Stimulated activated CD4-positive, alpha-beta T cell treated with anti-CD3 and anti-CD28 coated beads, Interleukin-1b, Interleukin-23, amount 100 ng/mL, for 48 hours (primary cell): ENCODE measurements at regions not wholly inside any gene's neighbourhood (a gene's known extent, or its start where the extent isn't known, plus 50 kb on each side); places are given as distances from the start of the nearest gene placed in this dataset.
"Not testable (repeated sequence)": the region's sequence is repeated elsewhere in the genome, so short reads cannot be mapped to it uniquely, and the experiment has no call there.

Source experiments
- DNase-seq: peaks from one replicate; pipeline ENCODE4 v3.0.0-alpha.2; 2020

DNA sequence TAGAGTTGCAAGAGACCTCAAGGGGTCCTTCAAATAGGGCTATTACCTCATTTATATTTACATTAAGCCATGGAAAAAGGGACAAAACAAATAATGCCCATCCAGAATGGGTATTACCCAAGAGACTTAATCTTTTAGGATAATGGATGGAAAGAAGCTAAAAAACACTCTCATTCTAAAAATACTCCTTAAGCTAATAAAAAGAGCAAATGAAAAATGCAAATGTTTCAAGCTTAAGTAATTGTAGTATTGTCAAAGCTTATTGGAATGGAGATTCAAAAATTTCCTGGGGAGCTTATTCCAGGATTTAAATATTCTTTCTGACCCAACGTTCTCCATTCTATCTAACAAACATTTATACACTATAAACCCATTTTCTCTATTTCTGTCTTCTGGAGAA lies 107.8 kb upstream of the SPIN4 start:
- no peak for DNase-seq

- DNase-seq = no peak
Observed at GRCh38 chrX:63453571-63453970, 102.4 kb upstream of the SPIN4 start.

GRCh38 chrX:63441717-63442116 lies 90.6 kb upstream of the SPIN4 start:
- DNase-seq = no peak

- no peak for DNase-seq
Observed at GRCh38 chrX:63439580-63439979, 88.4 kb upstream of the SPIN4 start.

DNA sequence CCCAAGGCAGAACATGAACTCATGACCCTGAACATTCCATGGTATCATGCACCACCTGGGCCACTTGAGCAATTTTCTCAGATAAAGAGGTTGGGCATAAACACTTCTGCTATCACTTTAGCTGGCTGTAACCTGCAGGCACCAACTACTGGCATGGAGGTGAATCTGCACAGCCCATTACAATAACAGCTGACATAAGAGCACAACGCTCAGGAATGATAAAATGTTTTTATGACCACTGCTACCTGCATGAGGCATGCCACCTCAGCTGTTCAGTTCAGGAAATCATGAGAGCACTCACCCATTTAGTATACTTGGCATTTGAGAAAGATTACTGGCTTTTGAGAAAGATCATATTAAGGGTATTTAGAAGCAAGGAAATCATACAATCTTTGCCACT lies 85.7 kb upstream of the SPIN4 start:
- DNase-seq = no peak

GRCh38 chrX:63434665-63435064 lies 83.5 kb upstream of the SPIN4 start:
- no peak for DNase-seq

DNA sequence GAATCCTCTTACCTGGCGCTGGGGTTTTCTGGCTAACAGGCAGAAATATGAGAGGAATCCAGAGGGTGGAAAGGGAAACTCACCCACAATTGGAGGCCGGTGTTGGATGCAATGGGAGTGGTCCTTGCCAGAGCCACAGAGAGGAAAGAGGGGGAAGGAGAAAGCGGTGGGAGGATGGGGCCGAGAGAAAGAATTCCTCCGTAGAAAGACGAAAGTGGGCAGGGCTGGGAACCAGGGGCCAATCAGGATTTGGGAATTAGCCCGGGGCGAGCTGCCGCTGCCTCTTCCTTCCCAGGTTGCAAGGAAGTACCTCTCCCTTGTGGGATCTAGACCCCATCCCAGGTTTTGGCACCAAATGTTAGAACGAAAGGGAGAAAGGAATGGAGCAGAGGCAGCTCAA lies 83.1 kb upstream of the SPIN4 start:
- DNase-seq = no peak

DNA sequence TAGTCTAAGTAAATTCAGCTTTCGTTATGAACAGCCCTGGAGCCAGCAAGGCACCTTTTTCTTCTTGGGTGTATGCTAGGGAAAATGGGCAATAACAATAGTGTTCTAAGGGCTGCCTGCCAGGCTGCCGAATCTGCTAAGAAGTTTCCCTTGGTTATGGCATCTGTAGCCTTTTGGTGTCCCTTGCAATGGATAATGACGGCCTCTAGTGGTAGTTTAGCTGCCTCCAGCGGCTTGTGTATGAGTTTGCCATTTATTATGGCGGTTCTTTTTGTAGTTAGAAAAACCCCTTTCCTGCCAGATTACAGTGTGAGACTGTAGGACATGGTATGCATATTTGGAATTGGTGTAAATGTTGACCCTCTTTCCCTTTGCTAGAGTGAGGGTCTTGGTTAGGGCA lies 78.9 kb upstream of the SPIN4 start:
- DNase-seq = no peak

DNA sequence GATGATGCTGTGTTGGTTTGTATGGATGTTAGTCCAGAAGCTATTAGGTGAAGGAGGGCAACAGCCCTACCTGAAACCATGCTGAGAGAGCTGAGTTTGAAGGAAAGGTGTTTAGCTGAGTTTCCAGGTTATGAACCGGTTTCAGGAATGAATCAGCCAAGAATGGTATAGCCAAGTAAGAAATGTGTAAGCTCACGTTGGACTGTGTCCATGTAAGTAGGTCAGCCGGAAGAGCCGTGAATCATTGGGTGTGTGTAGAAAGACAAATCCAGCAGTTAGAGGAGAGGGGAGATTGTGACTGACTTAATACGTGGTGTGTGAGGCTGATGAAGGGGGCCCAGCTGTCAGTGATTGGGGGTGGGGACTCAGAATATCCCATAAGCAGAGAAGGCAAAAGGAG lies 77.2 kb upstream of the SPIN4 start:
- no peak for DNase-seq

DNA sequence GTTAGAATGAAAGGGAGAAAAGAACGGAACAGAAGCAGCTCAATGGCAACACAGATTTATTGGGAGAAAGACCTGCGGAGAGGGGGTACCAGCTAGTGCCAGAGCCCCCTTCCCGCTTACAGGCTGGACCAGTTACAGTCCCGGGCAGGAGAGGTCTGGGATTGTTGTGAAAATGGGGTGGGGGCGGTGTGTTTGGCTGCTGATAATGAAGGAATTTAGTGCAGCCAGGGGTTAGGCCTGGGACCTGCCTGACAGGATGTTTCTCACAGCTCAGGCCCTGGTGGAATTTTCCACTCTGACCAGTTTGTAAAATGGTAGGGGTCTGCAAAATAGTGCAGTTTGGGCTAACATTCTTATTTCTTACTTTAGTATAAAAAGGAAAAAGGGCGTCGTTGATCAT lies 75.4 kb upstream of the SPIN4 start:
- DNase-seq = no peak

- no peak for DNase-seq
Observed at GRCh38 chrX:63424063-63424462, 72.9 kb upstream of the SPIN4 start.

GRCh38 chrX:63421411-63421810 lies 70.3 kb upstream of the SPIN4 start:
- no peak for DNase-seq

DNA sequence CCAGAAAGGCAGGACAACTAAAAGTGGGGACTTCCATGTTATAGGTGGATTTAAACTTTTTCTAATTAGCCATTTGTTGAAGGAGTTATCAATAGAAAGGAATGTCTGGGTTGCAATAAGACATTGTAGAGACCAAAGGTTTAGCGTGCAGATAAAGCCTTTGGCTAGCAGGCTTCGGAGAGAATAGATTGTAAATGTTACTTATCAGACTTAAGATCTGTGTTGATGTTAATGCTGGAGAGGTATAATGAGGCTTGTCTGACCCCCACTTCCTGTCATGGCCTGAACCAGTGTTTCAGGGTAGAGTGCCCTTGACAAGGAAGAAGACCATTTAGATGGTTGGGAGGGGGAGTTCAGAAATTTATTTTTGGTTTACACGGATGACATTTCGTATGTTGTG lies 67.1 kb upstream of the SPIN4 start:
- DNase-seq = no peak

- no peak for DNase-seq
Observed at GRCh38 chrX:63417649-63418048, 66.5 kb upstream of the SPIN4 start.

- DNase-seq = not testable (repeated sequence)
Observed at GRCh38 chrX:63409934-63410333, 58.8 kb upstream of the SPIN4 start.

GRCh38 chrX:63408050-63408449 lies 56.9 kb upstream of the SPIN4 start:
- DNase-seq = no peak

- DNase-seq = no peak
Observed at GRCh38 chrX:63404332-63404731, 53.2 kb upstream of the SPIN4 start.

DNA sequence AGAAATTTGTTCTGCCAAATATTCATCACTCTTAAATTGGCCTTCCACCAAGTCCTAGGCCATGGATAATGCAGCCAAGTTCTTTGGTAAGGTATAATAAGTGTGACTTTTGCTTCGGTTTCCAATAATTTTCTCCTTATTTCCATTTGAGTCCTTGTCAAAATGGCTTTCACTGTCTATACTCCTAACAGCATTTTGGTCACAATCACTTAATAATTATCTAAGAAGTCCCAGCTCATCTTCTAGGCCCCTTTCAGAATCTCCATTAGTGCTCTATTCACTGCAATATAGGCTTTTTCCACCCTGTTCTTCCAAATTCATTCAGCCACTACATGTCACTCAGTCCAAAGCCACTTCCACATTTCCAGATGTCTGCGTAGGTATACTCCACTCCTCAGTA lies 51.0 kb upstream of the SPIN4 start:
- DNase-seq = no peak
